ENCODE measurements at regions not wholly inside any gene's neighbourhood (a gene's known extent, or its start where the extent isn't known, plus 50 kb on each side); places are given as distances from the start of the nearest gene placed in this dataset.
A peak's percentile ranks its signal among the peaks of the same experiment; 100 is the strongest.

- H3K4me2 ChIP-seq (ENCODE audit: low read length): no peak overlapping the region
- H3K4me3 ChIP-seq (ENCODE audit: insufficient read depth, low read depth, low read length): no peak overlapping the region
- no peak overlapping the region for H2AFZ ChIP-seq (ENCODE audit: low read depth, low read length)
- Mint-ChIP-seq H3K9me3 (ENCODE audit: unreplicated experiment) (no peaks in the 10 kb centered on the region), H3K4me1 (ENCODE audit: low read depth, unreplicated experiment) (peaks cover 10% of the 10 kb centered on the region), H3K36me3 (ENCODE audit: low read depth, unreplicated experiment) (no peaks in the 10 kb centered on the region), H3K27ac (ENCODE audit: unreplicated experiment) (no peak overlapping the region), H3K27me3 (ENCODE audit: low read depth, unreplicated experiment) (no peaks in the 10 kb centered on the region), H3K4me3 (ENCODE audit: unreplicated experiment) (no peak overlapping the region)
- peaks cover 15% of the 10 kb centered on the region for H3K4me1 ChIP-seq (ENCODE audit: insufficient read depth, low read length)
- no peaks in the 10 kb centered on the region for H3K79me2 ChIP-seq (ENCODE audit: insufficient read depth, low read length)
- H3K27ac ChIP-seq (ENCODE audit: low read depth, low read length): no peak overlapping the region
- no peak overlapping the region for H3K9ac ChIP-seq (ENCODE audit: low read length)
- no peaks in the 10 kb centered on the region for H3K36me3 ChIP-seq (ENCODE audit: insufficient read depth, low read length)
- H3K9me3 ChIP-seq (ENCODE audit: insufficient read depth, low read depth, low read length): no peaks in the 10 kb centered on the region
- DNase-seq (ENCODE audit: low read depth) (no peak), FAIRE-seq (no peak)
- no peaks in the 10 kb centered on the region for H3K27me3 ChIP-seq (ENCODE audit: insufficient read depth, low read length)
- TF ChIP-seq EZH2 (IDR thresholded peaks at IDR 0.05; ENCODE audit: insufficient read depth, low read length) (no peak), CTCF (IDR thresholded peaks at IDR 0.05; ENCODE audit: insufficient read depth, low read depth, low read length) (no peak)
- H4K20me1 ChIP-seq (ENCODE audit: insufficient read depth, low read length): no peaks in the 10 kb centered on the region
These were observed 278.9 kb upstream of the SOX5 start for GRCh38 chr12:24228371-24228770.

- H3K4me1 ChIP-seq (ENCODE audit: insufficient read depth, low read length): peaks cover 15% of the 10 kb centered on the region
- no peak for FAIRE-seq
These were observed 278.1 kb upstream of the SOX5 start for GRCh38 chr12:24227551-24227950.

More at GRCh38 chr12:24227551-24227950, 278.1 kb upstream of the SOX5 start:
- Histone ChIP-seq H3K4me3 (ENCODE audit: insufficient read depth, low read depth, low read length) (no peak overlapping the region), H3K79me2 (ENCODE audit: insufficient read depth, low read length) (no peaks in the 10 kb centered on the region), H2AFZ (ENCODE audit: low read depth, low read length) (no peak overlapping the region), H3K9me3 (ENCODE audit: insufficient read depth, low read depth, low read length) (no peaks in the 10 kb centered on the region), H3K4me2 (ENCODE audit: low read length) (peak overlapping the region; percentile 48), H4K20me1 (ENCODE audit: insufficient read depth, low read length) (no peaks in the 10 kb centered on the region), H3K36me3 (ENCODE audit: insufficient read depth, low read length) (no peaks in the 10 kb centered on the region), H3K27me3 (ENCODE audit: insufficient read depth, low read length) (no peaks in the 10 kb centered on the region), H3K9ac (ENCODE audit: low read length) (no peak overlapping the region), H3K27ac (ENCODE audit: low read depth, low read length) (peak overlapping the region; percentile 28)
- DNase-seq (ENCODE audit: low read depth): no peak
- Mint-ChIP-seq H3K9me3 (ENCODE audit: unreplicated experiment) (no peaks in the 10 kb centered on the region), H3K4me3 (ENCODE audit: unreplicated experiment) (no peak overlapping the region), H3K27ac (ENCODE audit: unreplicated experiment) (no peak overlapping the region), H3K27me3 (ENCODE audit: low read depth, unreplicated experiment) (no peaks in the 10 kb centered on the region), H3K4me1 (ENCODE audit: low read depth, unreplicated experiment) (peaks cover 16% of the 10 kb centered on the region), H3K36me3 (ENCODE audit: low read depth, unreplicated experiment) (no peaks in the 10 kb centered on the region)
- TF ChIP-seq CTCF (IDR thresholded peaks at IDR 0.05; ENCODE audit: insufficient read depth, low read depth, low read length) (no peak), EZH2 (IDR thresholded peaks at IDR 0.05; ENCODE audit: insufficient read depth, low read length) (no peak)
